WTC11 (cell line): ENCODE measurements at regions not wholly inside any gene's neighbourhood (a gene's known extent, or its start where the extent isn't known, plus 50 kb on each side); places are given as distances from the start of the nearest gene placed in this dataset.

Experiments
- ATF3 ChIP-seq: sonication (generic); formaldehyde crosslinking; conservative IDR thresholded peaks from 2 replicates; pipeline ENCODE4 v1.8.1; 2022; ENCODE audit warnings: mild to moderate bottlenecking, missing genetic modification reagents
- CREM ChIP-seq: sonication (generic); formaldehyde crosslinking; IDR thresholded peaks from 2 replicates; pipeline ENCODE4 v1.8.1; 2022; ENCODE audit warnings: mild to moderate bottlenecking, missing genetic modification reagents, moderate library complexity
- CTCF ChIP-seq: fragments of 200-600 bp; IDR thresholded peaks from 2 replicates; pipeline ENCODE4 v1.8.0; 2022; ENCODE audit warnings: antibody characterized with exemption
- FOXK1 ChIP-seq: sonication (generic); formaldehyde crosslinking; IDR thresholded peaks from 2 replicates; pipeline ENCODE4 v1.8.0; 2022; ENCODE audit warnings: mild to moderate bottlenecking, moderate library complexity, missing genetic modification reagents
- GABPB1 ChIP-seq: sonication (generic); formaldehyde crosslinking; IDR thresholded peaks from 2 replicates; pipeline ENCODE4 v1.8.1; 2023; ENCODE audit warnings: mild to moderate bottlenecking, missing genetic modification reagents
- HMGXB4 ChIP-seq: sonication (generic); formaldehyde crosslinking; IDR thresholded peaks from 2 replicates; pipeline ENCODE4 v1.8.1; 2023; ENCODE audit warnings: mild to moderate bottlenecking, moderate library complexity, missing genetic modification reagents
- PRDM15 ChIP-seq: sonication (generic); formaldehyde crosslinking; IDR thresholded peaks from 2 replicates; pipeline ENCODE4 v1.8.0; 2022; ENCODE audit warnings: missing genetic modification reagents
- USF2 ChIP-seq: sonication (generic); formaldehyde crosslinking; IDR thresholded peaks from 2 replicates; pipeline ENCODE4 v1.8.1; 2023; ENCODE audit warnings: mild to moderate bottlenecking, missing genetic modification reagents, moderate library complexity
- ZBTB21 ChIP-seq: sonication (generic); formaldehyde crosslinking; IDR thresholded peaks from 2 replicates; pipeline ENCODE4 v1.8.1; 2023; ENCODE audit warnings: mild to moderate bottlenecking, missing genetic modification reagents, borderline replicate concordance
- ZNF281 ChIP-seq: sonication (generic); formaldehyde crosslinking; IDR thresholded peaks from 2 replicates; pipeline ENCODE4 v1.8.0; 2023; ENCODE audit warnings: mild to moderate bottlenecking, missing genetic modification reagents

- TF ChIP-seq ATF3, result no peak
- no peak for TF ChIP-seq USF2 (CRISPR knock-in tag)
- no peak for TF ChIP-seq ZNF281 (CRISPR knock-in tag)
- no peak for TF ChIP-seq FOXK1 (CRISPR knock-in tag)
- TF ChIP-seq CTCF, result no peak
- TF ChIP-seq ZBTB21 (CRISPR knock-in tag), result no peak
- TF ChIP-seq GABPB1 (CRISPR knock-in tag), result no peak
- 0 out of 2 replicates have a peak, but pooled peaks have one; percentile 23 for TF ChIP-seq CREM (CRISPR knock-in tag)
- no peak for TF ChIP-seq HMGXB4 (CRISPR knock-in tag)
- no peak for TF ChIP-seq PRDM15 (CRISPR knock-in tag)
These were observed 153.5 kb upstream of the MAX start for GRCh38 chr14:65255583-65256461.
